ENCODE measurements at regions not wholly inside any gene's neighbourhood (a gene's known extent, or its start where the extent isn't known, plus 50 kb on each side); places are given as distances from the start of the nearest gene placed in this dataset.
"Not testable (repeated sequence)": the region's sequence is repeated elsewhere in the genome, so short reads cannot be mapped to it uniquely, and the experiment has no call there.

GRCh38 chr5:162796507-162796906 is 640.9 kb upstream of the CCNG1 start:
- DNase-seq, result no peak

- no peak for DNase-seq
Observed at GRCh38 chr5:162800301-162800700, 637.1 kb upstream of the CCNG1 start.

GRCh38 chr5:162801235-162801634 is 636.2 kb upstream of the CCNG1 start:
- DNase-seq, result no peak

GRCh38 chr5:162806195-162806594 is 631.2 kb upstream of the CCNG1 start:
- no peak for DNase-seq

GRCh38 chr5:162811071-162811470 is 626.3 kb upstream of the CCNG1 start:
- no peak for DNase-seq

- no peak for DNase-seq
Observed at GRCh38 chr5:162816816-162817215, 620.6 kb upstream of the CCNG1 start.

- no peak for DNase-seq
Observed at GRCh38 chr5:162817364-162817763, 620.0 kb upstream of the CCNG1 start.

- DNase-seq, result not testable (repeated sequence)
Observed at GRCh38 chr5:162821664-162822063, 615.7 kb upstream of the CCNG1 start.

- no peak for DNase-seq
Observed at GRCh38 chr5:162824360-162824759, 613.0 kb upstream of the CCNG1 start.

- DNase-seq, result no peak
Observed at GRCh38 chr5:162837155-162837554, 600.2 kb upstream of the CCNG1 start.

- no peak for DNase-seq
Observed at GRCh38 chr5:162842727-162843126, 594.7 kb upstream of the CCNG1 start.

GRCh38 chr5:162852134-162852533 is 585.3 kb upstream of the CCNG1 start:
- no peak for DNase-seq

GRCh38 chr5:162858770-162859169 is 578.6 kb upstream of the CCNG1 start:
- no peak for DNase-seq

- no peak for DNase-seq
Observed at GRCh38 chr5:162870966-162871365, 566.4 kb upstream of the CCNG1 start.

- DNase-seq, result no peak
Observed at GRCh38 chr5:162882629-162883028, 554.8 kb upstream of the CCNG1 start.

- no peak for DNase-seq
Observed at GRCh38 chr5:162886717-162887116, 550.7 kb upstream of the CCNG1 start.

GRCh38 chr5:162888268-162888667 is 549.1 kb upstream of the CCNG1 start:
- no peak for DNase-seq

GRCh38 chr5:162911873-162912272 is 525.5 kb upstream of the CCNG1 start:
- no peak for DNase-seq

GRCh38 chr5:162916368-162916767 is 521.0 kb upstream of the CCNG1 start:
- DNase-seq, result no peak

GRCh38 chr5:162929104-162929503 is 508.3 kb upstream of the CCNG1 start:
- DNase-seq, result no peak

GRCh38 chr5:162931501-162931900 is 505.9 kb upstream of the CCNG1 start:
- DNase-seq, result no peak

GRCh38 chr5:162939991-162940390 is 497.4 kb upstream of the CCNG1 start:
- peak; percentile 62 for DNase-seq

GRCh38 chr5:162948677-162949076 is 488.7 kb upstream of the CCNG1 start:
- no peak for DNase-seq

GRCh38 chr5:162956570-162956969 is 480.8 kb upstream of the CCNG1 start:
- no peak for DNase-seq

- not testable (repeated sequence) for DNase-seq
Observed at GRCh38 chr5:162964144-162964543, 473.3 kb upstream of the CCNG1 start.

Data from renal pelvis (tissue), 1 donor.